Ishikawa (cell line): ENCODE measurements at regions not wholly inside any gene's neighbourhood (a gene's known extent, or its start where the extent isn't known, plus 50 kb on each side); places are given as distances from the start of the nearest gene placed in this dataset.

ENCODE experiments used
- CEBPB ChIP-seq: IDR thresholded peaks from 2 replicates; pipeline ENCODE4 v1.6.1; 2012
- CREB1 ChIP-seq: IDR thresholded peaks from 2 replicates; pipeline ENCODE4 v1.6.1; 2012; ENCODE audit warnings: low read depth
- EGR1 ChIP-seq: IDR thresholded peaks from 2 replicates; pipeline ENCODE4 v1.6.1; 2012
- EP300 ChIP-seq: IDR thresholded peaks from 2 replicates; pipeline ENCODE4 v1.6.1; 2012; ENCODE audit warnings: borderline replicate concordance
- FOXM1 ChIP-seq: IDR thresholded peaks from 2 replicates; pipeline ENCODE4 v1.6.1; 2012; ENCODE audit warnings: low read depth, borderline replicate concordance
- MAX ChIP-seq: IDR thresholded peaks from 2 replicates; pipeline ENCODE4 v1.6.1; 2012
- NFIC ChIP-seq: IDR thresholded peaks from 2 replicates; pipeline ENCODE4 v1.6.1; 2012
- RAD21 ChIP-seq: IDR thresholded peaks from 2 replicates; pipeline ENCODE4 v1.6.1; 2012; ENCODE audit warnings: low read depth
- REST ChIP-seq: IDR thresholded peaks from 2 replicates; pipeline ENCODE4 v1.6.1; 2012; ENCODE audit warnings: low read depth, mild to moderate bottlenecking
- TAF1 ChIP-seq: IDR thresholded peaks from 2 replicates; pipeline ENCODE4 v1.6.1; 2012; ENCODE audit warnings: low read depth, mild to moderate bottlenecking
- TCF12 ChIP-seq: IDR thresholded peaks from 2 replicates; pipeline ENCODE4 v1.6.1; 2012; ENCODE audit warnings: low read depth
- TEAD4 ChIP-seq: IDR thresholded peaks from 2 replicates; pipeline ENCODE4 v1.6.1; 2012
- YY1 ChIP-seq: IDR thresholded peaks from 2 replicates; pipeline ENCODE4 v1.6.1; 2012; ENCODE audit warnings: low read depth
- ZBTB7A ChIP-seq: IDR thresholded peaks from 2 replicates; pipeline ENCODE4 v1.6.1; 2012; ENCODE audit warnings: low read depth
- TF ChIP-seq, protein P1 (sequence below): IDR thresholded peaks from 2 replicates; pipeline ENCODE4 v1.6.1; 2012

DNA sequence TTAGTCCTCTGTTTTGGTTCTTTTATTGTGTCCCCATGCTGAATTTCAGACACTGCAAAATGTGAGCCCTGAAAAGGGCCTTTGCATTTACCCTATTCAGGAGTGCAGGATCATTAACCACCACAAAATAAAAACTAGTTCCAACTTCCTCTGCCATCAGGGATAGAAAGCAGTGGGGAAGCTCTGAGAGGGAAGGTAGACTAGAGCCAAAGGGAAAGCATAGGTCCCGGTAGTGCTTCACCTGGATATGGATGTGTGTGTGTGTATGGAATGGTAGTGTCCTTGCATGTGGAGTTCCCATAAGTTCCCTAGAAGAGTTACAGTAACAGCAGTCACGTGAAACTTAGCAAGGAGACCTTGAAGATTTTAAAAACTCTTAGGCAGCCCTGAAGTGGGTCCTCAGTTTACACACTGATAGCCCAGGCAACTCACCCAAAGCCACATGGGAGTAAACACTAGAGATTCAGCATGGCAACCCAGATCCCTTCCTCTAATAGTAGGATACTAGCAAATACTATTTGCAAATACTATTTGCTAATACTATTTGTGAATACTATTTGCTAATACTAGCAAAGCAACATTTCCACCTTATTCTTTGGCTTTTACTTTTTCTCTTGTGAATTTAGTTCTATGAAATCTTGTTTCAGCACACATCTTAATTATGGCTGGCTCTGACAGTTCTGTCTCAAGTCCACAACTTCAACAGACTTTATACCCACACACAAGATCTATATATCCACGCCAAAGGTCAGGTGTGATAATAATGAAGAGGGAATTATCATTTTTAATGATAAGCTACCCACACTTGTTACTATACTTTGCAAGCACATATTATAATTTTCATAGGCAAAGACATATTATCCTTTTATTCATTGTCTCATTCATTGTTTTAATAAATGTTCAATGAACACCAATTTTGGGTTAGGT, 70.4 kb upstream of the IFNE start:
- TF ChIP-seq TAF1 (no peak), NFIC (no peak), TEAD4 (no peak), MAX (no peak), RAD21 (no peak), CEBPB (no peak), TCF12 (no peak), EP300 (no peak), CREB1 (no peak), EGR1 (no peak), REST (no peak), YY1 (no peak), ZBTB7A (no peak), FOXM1 (no peak)
- TF ChIP-seq, protein P1, sequence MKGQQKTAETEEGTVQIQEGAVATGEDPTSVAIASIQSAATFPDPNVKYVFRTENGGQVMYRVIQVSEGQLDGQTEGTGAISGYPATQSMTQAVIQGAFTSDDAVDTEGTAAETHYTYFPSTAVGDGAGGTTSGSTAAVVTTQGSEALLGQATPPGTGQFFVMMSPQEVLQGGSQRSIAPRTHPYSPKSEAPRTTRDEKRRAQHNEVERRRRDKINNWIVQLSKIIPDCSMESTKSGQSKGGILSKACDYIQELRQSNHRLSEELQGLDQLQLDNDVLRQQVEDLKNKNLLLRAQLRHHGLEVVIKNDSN, result no peak

DNA sequence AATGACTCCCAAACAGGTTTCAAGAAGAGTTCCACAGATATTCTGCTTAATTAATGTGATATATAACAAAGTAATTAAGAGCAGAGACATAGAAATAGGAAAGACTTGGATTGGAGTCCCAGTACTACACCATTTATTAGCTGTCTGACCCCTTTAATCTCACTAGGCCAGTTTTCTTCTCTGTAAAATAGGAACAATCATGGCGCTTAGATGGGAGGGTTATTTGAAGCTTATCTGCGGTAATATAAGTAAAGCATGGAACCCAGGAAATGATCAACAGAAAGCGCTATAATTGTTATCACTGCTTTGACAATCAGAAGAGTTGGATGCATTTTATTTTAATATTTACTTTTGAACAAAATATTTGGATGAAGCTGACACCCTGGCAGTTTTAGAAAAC, 71.3 kb upstream of the IFNE start:
- TF ChIP-seq YY1 (no peak), ZBTB7A (no peak), CEBPB (no peak), TEAD4 (no peak), FOXM1 (no peak), TCF12 (no peak), REST (no peak)

DNA sequence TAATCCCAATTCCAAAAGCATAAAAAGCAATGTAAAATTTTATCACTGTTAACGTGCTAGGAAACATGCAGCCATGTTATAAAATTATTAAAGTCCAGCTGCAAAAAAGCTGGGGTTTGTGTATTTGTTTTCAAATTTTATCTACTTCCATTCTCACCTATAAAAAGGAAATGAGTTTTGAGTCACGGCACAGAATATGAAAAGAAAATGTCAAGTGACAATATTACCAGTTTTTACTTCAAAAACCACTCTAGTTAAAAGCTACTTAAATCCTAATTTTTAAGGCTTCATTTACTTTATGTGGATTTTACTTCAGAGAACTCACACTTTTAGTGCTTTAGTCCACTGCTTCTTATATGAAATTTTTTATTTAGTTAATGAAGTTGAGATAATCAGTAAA, 72.7 kb upstream of the IFNE start:
- TF ChIP-seq EP300, result no peak
- TF ChIP-seq RAD21, result no peak
- no peak for TF ChIP-seq TAF1
- TF ChIP-seq ZBTB7A, result no peak
- no peak for TF ChIP-seq NFIC
- no peak for TF ChIP-seq CEBPB
- no peak for TF ChIP-seq EGR1
- TF ChIP-seq CREB1, result no peak
- TF ChIP-seq FOXM1, result no peak
- TF ChIP-seq YY1, result no peak
- no peak for TF ChIP-seq MAX
- TF ChIP-seq TEAD4, result no peak
- TF ChIP-seq REST, result no peak
- TF ChIP-seq TCF12, result no peak
- TF ChIP-seq, protein P1, result no peak

- TF ChIP-seq FOXM1 (no peak), CEBPB (no peak), EP300 (no peak), MAX (no peak), CREB1 (no peak), TAF1 (no peak), ZBTB7A (no peak), REST (no peak), RAD21 (no peak), NFIC (no peak), TEAD4 (no peak)
- TF ChIP-seq, protein P1, result no peak
Observed at GRCh38 chr9:21555911-21556310, 73.8 kb upstream of the IFNE start.
